ENCODE measurements at regions not wholly inside any gene's neighbourhood (a gene's known extent, or its start where the extent isn't known, plus 50 kb on each side); places are given as distances from the start of the nearest gene placed in this dataset.

DNA sequence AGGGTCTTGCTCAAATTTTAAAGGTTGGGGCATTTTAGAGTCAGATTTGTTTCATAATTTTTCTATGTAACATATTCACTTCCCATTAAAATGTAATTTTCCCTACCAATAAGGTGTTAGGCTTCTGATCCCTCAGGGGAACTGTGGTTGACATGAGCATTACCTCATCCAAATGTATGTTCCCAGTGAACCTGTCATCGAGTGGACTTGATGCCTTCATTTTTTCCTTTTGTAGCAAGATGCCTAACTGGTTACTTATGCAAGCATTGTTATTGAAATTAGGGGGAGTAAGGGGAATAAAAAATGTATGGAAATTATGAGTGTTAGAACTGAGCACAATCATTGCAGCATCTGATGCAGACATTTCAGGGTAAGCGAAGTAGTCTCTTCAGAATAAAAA, 360.5 kb downstream of the BCKDHB start (continued):
- TF ChIP-seq, protein P1, sequence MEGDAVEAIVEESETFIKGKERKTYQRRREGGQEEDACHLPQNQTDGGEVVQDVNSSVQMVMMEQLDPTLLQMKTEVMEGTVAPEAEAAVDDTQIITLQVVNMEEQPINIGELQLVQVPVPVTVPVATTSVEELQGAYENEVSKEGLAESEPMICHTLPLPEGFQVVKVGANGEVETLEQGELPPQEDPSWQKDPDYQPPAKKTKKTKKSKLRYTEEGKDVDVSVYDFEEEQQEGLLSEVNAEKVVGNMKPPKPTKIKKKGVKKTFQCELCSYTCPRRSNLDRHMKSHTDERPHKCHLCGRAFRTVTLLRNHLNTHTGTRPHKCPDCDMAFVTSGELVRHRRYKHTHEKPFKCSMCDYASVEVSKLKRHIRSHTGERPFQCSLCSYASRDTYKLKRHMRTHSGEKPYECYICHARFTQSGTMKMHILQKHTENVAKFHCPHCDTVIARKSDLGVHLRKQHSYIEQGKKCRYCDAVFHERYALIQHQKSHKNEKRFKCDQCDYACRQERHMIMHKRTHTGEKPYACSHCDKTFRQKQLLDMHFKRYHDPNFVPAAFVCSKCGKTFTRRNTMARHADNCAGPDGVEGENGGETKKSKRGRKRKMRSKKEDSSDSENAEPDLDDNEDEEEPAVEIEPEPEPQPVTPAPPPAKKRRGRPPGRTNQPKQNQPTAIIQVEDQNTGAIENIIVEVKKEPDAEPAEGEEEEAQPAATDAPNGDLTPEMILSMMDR (IDR thresholded peaks at IDR 0.05 in 2 of 3, conservative IDR thresholded peaks at IDR 0.05 in 1 of 3; ENCODE audit: borderline replicate concordance in 1 of 3, insufficient read depth in 1 of 3, low read depth in 2 of 3, low read length in 2 of 3): no peak
- TF ChIP-seq JUND (IDR thresholded peaks at IDR 0.05) (no peak), CBX3 (IDR thresholded peaks at IDR 0.05; ENCODE audit: low read depth) (no peak), EZH2phosphoT487 (IDR thresholded peaks at IDR 0.05; ENCODE audit: borderline replicate concordance) (no peak)

DNA sequence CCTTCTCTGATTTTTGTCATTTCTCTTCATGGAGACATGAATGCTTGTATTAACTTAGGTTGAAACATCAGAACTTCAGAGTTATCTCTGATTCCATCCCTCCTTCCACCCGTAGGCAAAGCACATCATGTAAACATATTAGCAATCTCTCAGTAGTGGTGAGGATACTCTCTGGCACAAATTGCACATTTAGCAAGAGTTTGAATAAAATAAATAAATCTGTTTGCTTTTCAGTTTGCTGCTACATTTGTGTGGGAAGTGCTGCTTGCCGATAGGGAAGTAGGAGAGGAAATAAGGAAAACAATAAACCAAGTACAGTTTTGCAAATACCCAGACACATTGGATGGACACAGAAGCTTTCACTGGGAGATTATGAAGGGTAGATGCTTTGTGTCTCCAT, 359.0 kb downstream of the BCKDHB start:
- Histone ChIP-seq H3K4me1 (ENCODE audit: control insufficient read depth in 1 of 2, insufficient read depth in 2 of 2, low read length in 2 of 2) (no peaks in the 10 kb centered on the region), H3K4me2 (ENCODE audit: low read length) (no peak overlapping the region), H3K27ac (ENCODE audit: low read depth, low read length) (no peak overlapping the region), H4K20me1 (ENCODE audit: insufficient read depth) (no peaks in the 10 kb centered on the region), H3K79me2 (ENCODE audit: insufficient read depth, low read length) (no peaks in the 10 kb centered on the region), H3K4me3 (replicated peaks in 1 of 2; ENCODE audit: low read depth in 1 of 2, low read length in 2 of 2) (no peak overlapping the region), H2AFZ (ENCODE audit: low read depth, low read length, poor library complexity, severe bottlenecking) (no peak overlapping the region), H3K9ac (ENCODE audit: low read length) (no peak overlapping the region), H3K9me3 (ENCODE audit: control insufficient read depth in 1 of 2, insufficient read depth in 1 of 2, low read depth in 1 of 2, low read length in 2 of 2) (no peaks in the 10 kb centered on the region), H3K27me3 (ENCODE audit: insufficient read depth, low read length) (no peaks in the 10 kb centered on the region), H3K9me2 (ENCODE audit: insufficient read depth) (no peaks in the 10 kb centered on the region), H3K36me3 (ENCODE audit: control insufficient read depth in 1 of 2, insufficient read depth in 2 of 2, low read length in 2 of 2) (no peaks in the 10 kb centered on the region)
- POLR2A ChIA-PET: no interaction called here
- BruUV-seq (replicated peaks): no TSS peak
- RAD21 ChIA-PET (ENCODE audit: low non-redundant PET in 1 of 2, low total read pairs in 2 of 2, uncharacterized antibody in 2 of 2, unreplicated experiment in 2 of 2): no interaction called here
- no peak for DNase-seq (ENCODE audit: low read depth, low spot score)
- CTCF ChIA-PET: no interaction called here
- intact Hi-C loops (cut with micrococcal nuclease): no loop called here
- no peak for ATAC-seq
- TF ChIP-seq ZFX (IDR thresholded peaks at IDR 0.05) (no peak), POLR2AphosphoS5 (IDR thresholded peaks at IDR 0.05; ENCODE audit: low read depth, low read length) (no peak), FOSL1 (IDR thresholded peaks at IDR 0.05; ENCODE audit: low read depth) (no peak), YY1 (IDR thresholded peaks at IDR 0.05; ENCODE audit: extremely low read depth, insufficient replicate concordance, low read depth, low read length) (no peak), JUND (IDR thresholded peaks at IDR 0.05) (no peak), SP1 (IDR thresholded peaks at IDR 0.05; ENCODE audit: low read depth) (no peak), TCF7L2 (IDR thresholded peaks at IDR 0.05; ENCODE audit: borderline replicate concordance, extremely low read depth, insufficient read depth, insufficient read length) (no peak), SRF (IDR thresholded peaks at IDR 0.05; ENCODE audit: low read depth) (no peak), ELF1 (IDR thresholded peaks at IDR 0.05; ENCODE audit: borderline replicate concordance, low read depth) (no peak), EGR1 (IDR thresholded peaks at IDR 0.05; ENCODE audit: low read depth) (no peak), CBX3 (IDR thresholded peaks at IDR 0.05; ENCODE audit: low read depth) (no peak), CEBPB (IDR thresholded peaks at IDR 0.05; ENCODE audit: low read depth) (no peak), POLR2A (IDR thresholded peaks at IDR 0.05; ENCODE audit: borderline replicate concordance, extremely low read depth, insufficient read depth, insufficient read length) (no peak), RAD21 (IDR thresholded peaks at IDR 0.05; ENCODE audit: low read depth) (no peak), SIN3A (IDR thresholded peaks at IDR 0.05; ENCODE audit: low read depth) (no peak), ZNF274 (IDR thresholded peaks at IDR 0.05; ENCODE audit: low read depth, low read length) (no peak), EZH2phosphoT487 (IDR thresholded peaks at IDR 0.05; ENCODE audit: borderline replicate concordance) (no peak)
- TF ChIP-seq, protein P2, sequence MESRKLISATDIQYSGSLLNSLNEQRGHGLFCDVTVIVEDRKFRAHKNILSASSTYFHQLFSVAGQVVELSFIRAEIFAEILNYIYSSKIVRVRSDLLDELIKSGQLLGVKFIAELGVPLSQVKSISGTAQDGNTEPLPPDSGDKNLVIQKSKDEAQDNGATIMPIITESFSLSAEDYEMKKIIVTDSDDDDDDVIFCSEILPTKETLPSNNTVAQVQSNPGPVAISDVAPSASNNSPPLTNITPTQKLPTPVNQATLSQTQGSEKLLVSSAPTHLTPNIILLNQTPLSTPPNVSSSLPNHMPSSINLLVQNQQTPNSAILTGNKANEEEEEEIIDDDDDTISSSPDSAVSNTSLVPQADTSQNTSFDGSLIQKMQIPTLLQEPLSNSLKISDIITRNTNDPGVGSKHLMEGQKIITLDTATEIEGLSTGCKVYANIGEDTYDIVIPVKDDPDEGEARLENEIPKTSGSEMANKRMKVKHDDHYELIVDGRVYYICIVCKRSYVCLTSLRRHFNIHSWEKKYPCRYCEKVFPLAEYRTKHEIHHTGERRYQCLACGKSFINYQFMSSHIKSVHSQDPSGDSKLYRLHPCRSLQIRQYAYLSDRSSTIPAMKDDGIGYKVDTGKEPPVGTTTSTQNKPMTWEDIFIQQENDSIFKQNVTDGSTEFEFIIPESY (IDR thresholded peaks at IDR 0.05; ENCODE audit: extremely low read depth, insufficient replicate concordance, low read length): no peak
- TF ChIP-seq, protein P1 (IDR thresholded peaks at IDR 0.05 in 2 of 3, conservative IDR thresholded peaks at IDR 0.05 in 1 of 3; ENCODE audit: borderline replicate concordance in 1 of 3, insufficient read depth in 1 of 3, low read depth in 2 of 3, low read length in 2 of 3): no peak
- TF ChIP-seq, protein P3, sequence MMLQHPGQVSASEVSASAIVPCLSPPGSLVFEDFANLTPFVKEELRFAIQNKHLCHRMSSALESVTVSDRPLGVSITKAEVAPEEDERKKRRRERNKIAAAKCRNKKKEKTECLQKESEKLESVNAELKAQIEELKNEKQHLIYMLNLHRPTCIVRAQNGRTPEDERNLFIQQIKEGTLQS (IDR thresholded peaks at IDR 0.05): no peak
